Activated CD4-positive, CD25-positive, alpha-beta regulatory T cell (primary cell): ENCODE measurements at regions not wholly inside any gene's neighbourhood (a gene's known extent, or its start where the extent isn't known, plus 50 kb on each side); places are given as distances from the start of the nearest gene placed in this dataset.
"Not testable (repeated sequence)": the region's sequence is repeated elsewhere in the genome, so short reads cannot be mapped to it uniquely, and the experiment has no call there.

Experiments
- DNase-seq, 4 experiments: peaks; one replicate each; lab custom pipeline; 2025; lab: John Stamatoyannopoulos, UW

DNA sequence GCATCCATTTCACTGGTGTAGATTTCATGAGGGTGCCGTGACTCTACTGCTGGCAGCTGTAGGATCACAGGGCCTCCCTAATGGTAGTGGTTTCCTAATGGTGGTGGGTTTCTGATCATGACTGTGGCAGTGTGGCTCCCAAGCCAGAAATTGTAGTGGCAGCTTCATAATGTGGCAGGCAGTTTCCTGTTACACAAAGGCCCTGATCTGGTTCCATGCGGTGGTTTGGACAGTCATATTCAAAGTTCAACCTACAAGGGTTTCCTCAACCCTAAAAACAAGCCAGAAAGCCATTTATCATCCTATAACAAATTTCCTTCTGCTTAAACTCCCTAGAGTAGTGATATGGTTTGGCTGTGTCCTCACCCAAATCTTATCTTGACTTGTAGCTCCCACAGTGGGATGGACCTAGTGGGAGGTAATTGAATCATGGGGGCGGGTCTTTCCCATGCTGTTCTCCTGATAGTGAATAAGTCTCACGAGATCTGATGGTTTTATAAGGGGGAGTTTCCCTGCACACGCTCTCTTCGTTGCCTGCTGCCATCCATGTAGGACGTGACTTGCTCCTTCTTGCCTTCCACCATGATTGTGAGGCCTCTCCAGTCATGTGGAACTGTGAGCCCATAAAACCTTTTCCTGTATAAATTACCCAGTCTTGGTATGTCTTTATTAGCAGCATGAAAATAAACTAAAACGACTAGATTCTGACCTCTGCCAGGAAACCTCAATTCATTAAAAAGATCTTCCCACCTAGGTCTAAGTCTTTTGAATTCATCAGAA is 257.1 kb downstream of the EFCAB11 start:
- no peak for DNase-seq

DNA sequence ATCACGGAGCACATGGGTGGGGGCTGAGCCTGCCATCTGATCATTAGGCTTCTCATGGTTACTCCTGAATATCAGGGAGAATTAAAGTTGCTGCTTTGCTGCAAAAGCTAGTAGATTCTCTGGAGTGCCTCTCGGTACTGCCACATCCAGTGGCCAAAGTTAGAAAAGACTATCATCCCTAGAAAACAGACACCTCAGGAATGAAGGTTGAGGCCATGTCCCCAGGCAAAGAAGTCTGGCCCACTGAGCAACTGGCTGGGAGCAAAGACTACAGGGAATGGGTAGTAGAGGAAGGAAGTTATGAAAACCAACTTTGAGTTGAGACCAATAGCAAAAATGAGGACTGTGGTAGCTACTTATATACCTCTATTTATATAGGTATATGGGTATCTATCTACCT is 258.7 kb downstream of the EFCAB11 start:
- no peak for DNase-seq

DNA sequence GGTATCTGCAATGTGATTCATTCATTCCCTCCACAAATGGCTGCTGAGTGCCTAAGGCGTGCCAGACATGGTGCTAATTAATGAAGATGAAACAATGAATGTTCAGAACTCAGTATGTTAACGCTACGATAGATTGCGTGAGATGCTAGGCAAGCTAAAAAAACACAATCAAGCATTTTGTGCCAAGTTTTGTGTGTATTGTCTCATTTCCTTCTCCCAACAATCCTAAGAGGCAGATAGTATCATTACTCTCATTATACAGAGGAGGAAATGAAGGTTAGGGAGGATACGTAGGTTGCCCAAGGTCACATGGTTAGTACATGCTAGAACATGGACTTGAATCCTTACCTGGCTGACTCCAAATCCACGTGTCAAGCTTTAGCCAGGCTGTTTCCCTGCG is 264.4 kb downstream of the EFCAB11 start:
- DNase-seq, result no peak

DNA sequence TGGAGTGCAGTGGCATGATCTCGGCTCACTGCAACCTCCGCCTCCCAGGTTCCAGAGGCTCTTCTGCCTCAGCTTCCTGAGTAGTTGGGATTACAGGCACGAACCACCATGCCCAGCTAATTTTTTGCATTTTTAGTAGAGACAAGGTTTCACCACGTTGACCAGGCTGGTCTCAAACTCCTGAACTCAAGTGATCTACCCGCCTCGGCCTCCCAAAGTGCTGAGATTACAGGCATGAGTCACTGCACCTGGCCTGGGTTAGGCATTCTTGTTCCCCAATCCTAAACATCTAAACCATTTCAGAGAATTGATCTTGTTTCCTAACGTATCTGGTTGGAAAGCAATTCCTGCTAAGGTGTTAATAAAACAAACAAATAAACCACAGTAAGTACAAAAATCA is 264.8 kb downstream of the EFCAB11 start:
- not testable (repeated sequence) for DNase-seq

DNA sequence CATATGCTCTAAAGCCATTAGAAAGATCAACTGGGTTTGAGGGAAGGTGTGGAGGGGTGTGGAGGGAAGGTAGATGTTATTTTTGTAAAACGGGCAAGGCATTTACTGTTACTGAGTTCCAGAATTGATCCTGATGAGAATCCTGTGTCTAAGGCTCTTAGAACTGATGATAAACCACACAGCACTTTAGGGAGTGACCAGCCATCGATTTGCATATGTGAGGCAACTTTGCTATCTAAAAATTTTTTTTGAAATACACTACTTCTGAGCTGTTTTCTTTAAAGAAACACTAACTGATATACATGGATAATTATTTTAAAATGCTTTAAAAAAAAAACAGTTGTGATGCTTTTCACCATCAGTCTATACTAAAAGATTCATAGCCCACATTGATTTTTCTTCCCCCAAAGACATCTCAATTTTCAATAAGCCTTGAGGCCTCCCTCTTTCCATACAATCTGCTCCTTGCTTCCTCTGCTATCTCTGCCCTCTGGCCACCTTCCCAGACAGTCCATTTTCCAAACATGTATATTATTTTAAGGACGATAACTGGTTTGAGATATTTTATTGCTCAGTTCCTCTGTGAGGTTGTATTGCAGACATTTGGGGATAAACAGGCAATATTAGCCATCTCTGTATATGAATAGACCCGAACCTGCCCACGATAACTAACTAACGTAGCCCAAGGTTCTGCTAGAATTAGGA is 265.9 kb downstream of the EFCAB11 start:
- no peak for DNase-seq

DNA sequence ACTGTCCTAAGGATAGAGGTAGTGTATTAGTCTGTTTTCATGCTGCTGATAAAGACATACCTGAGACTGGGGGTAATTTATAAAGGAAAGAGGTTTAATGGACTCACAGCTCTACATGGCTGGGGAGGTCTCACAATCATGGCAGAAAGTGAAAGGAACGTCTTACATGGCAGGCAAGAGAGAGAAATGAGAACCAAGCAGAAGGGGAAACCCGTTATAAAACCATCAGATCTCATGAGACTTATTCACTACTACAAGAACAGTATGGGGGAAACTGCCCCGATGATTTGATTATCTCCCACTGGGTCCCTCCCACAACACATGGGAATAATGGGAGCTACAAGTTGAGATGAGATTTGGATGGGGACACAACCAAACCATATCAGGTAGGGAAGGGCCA is 267.4 kb downstream of the EFCAB11 start:
- not testable (repeated sequence) for DNase-seq

DNA sequence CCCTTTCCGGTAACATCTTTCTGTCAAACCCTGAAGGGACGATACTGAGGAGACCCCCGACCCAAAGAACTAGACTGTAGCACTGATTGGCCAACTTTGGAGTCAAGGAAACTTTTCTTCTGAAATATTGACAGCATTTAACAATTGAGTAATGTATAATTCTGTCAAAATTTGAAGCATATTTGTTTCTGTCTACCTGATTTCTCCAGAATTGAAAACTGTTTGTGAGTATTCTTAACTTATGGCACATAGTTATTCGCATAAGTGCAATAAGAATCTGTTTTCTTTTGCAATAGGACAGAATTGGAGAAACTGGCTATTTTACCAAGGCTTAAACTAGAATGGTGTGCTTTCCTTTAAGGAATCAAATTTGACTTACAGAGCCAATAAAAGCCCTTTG is 267.1 kb upstream of the FOXN3 start:
- DNase-seq, result no peak

DNA sequence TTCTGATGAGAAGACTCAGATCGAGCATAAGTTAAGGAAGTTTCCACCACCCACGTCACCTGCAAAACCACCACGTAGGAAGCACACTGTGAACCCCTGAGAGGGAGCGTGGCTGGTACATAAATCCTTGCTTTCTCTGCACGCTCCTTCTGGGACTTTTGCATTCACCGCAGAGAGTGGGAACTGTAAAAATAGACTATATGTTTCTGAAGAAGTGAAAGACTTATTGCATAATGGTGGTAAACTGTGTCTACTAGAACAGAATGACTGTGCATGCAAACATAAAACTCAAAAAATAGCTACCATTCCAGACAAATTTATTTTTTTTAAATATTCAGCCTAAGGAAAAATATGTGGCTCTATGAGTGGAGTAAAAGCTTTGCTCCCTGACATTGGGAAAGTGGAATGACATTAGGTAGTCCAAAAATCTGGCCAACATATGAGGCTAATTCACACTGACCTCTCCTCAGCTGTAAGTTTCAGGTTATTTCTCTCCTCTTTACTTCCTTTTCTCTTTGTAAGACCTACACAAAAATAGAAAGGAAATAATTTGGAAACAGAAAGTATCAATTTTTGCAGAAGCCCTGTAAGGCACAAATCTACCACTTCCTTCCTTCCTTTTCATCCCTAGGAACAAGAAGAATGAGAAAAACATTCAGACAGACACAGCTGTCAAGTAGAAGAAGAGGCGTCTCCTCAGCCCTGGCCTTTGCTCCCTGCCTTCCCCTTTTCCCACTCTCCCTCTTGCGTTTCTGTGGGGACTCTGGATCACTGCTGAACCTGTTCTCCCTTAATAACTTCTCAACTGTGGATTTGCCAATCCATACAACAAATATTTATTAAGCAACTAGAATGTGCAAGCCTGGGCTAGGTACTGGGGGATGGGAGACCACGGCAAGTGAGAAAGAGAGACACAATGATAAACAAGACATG is 264.3 kb upstream of the FOXN3 start:
- DNase-seq, result peak in 1 of 4 experiments; percentile 5

DNA sequence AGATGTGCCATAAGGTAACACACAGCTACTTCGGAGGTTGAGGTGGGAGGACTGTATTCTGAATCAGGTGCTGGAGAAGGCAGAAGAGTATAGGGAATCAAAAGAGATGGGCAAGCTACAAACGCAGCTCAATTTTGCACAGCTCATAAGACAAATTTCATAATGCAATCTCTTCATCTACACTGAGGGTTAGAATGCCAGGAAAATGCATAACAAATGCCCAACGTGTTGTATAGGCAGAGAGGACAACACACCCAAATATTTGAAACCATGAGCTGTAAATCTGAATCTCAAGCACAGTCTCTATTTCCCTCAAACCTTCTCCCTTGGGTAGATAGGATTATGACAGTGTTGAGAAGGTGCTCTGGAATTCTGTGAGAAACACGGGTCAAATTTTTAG is 263.1 kb upstream of the FOXN3 start:
- no peak for DNase-seq

DNA sequence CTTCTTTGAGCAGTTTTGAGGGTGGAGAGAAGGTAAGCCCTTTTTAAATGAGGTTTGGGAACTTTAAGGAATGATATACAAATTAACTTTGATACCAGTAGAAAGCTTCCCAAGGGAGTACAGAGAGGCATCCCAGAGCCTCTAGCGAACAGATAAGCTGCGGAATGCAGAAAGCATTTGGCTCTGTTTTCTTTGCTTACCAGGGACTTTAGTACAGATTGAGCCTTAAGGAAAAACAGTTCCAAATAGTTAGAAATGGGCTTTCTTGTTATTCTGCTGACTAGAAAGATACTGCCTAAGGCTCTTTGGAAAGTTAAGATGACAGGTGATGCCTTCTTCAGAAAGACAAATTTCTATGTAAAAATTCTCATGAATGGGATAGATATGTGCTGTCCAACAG is 261.7 kb upstream of the FOXN3 start:
- DNase-seq, result no peak

DNA sequence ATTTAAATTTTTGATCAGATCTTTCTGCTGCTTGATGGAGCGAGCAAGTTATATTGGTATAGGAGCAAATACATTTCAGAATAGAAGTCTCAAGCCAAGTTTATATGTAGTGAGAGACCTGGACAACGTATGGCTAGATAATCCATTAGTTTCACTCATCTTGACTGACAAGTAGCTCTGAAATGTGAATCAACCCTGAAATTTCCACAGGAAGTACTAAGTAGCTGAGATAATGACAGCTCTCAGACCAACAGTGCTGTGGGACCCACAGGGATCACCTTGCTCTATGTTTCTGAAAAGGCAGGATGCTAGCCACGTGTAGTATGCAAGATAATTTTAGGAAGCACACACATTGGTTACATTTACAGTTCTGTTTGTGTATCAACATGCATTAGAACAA is 258.6 kb upstream of the FOXN3 start:
- no peak for DNase-seq

DNA sequence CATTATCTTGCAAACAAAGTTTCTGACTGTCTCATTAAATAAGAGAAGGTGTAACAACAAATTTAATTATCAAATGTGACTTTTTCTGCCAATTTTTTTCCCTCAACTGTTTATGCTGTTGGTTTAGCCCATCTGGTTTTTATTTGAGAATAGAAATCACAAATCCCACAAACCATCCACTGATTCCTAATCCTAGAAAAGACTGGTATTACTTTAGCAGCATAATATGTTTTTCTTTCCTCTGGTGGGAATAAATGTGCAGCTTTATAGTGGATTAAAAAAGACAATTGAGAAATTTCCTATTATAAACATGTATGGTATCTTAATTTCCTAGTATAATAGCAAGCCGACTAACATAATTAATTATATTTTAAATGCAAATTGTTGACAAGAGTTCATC is 257.9 kb upstream of the FOXN3 start:
- no peak for DNase-seq

DNA sequence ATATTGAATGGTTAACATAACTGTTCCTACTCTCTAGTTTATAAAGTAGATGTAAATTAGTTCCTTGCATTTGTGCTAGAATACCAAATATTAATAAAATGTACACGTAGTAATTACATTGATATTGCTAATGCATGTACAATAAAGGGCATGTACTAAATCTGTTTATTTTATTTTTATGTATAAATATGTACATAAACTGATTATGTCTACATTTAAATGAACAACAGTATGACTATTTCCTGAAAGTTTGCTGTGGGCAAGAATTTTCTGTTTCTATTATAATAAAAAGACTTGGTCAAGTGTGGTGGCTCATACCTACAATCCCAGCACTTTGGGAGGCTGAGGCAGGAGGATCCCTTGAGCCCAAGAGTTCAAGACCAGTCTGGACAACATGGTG is 257.2 kb upstream of the FOXN3 start:
- no peak for DNase-seq

DNA sequence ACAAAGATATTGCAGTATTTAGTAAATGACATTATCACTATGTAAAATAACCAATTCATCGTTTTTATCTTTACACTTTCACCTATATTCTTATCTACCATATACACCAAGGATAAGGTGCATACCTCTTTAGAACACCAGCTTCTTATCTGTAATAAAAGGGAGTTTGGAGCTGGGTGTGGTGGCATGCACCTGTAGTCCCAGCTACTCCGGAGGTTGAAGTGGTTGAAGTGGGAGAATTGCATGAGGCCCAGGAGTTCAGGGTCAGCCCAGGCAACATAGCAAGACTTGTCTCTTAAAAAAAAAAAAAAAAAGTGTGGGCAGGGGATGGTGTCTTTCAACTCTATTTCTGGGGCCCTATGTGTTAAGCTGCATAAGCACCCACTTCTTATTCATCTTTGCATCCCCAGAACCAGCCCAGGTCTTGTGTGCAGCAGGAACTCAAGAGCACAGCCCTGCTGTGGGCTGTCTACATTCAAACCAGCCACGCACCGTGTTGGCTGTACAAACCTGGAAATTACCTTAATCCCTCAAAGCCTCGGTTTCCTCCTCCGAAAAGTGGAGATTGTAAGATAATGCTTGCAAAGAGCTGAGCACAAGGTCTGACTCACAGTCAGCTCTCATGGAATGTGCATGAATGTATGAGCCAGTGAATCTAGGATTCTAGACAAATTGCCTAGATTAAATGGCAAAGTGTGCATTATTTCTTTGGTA is 256.6 kb upstream of the FOXN3 start:
- DNase-seq, result no peak

DNA sequence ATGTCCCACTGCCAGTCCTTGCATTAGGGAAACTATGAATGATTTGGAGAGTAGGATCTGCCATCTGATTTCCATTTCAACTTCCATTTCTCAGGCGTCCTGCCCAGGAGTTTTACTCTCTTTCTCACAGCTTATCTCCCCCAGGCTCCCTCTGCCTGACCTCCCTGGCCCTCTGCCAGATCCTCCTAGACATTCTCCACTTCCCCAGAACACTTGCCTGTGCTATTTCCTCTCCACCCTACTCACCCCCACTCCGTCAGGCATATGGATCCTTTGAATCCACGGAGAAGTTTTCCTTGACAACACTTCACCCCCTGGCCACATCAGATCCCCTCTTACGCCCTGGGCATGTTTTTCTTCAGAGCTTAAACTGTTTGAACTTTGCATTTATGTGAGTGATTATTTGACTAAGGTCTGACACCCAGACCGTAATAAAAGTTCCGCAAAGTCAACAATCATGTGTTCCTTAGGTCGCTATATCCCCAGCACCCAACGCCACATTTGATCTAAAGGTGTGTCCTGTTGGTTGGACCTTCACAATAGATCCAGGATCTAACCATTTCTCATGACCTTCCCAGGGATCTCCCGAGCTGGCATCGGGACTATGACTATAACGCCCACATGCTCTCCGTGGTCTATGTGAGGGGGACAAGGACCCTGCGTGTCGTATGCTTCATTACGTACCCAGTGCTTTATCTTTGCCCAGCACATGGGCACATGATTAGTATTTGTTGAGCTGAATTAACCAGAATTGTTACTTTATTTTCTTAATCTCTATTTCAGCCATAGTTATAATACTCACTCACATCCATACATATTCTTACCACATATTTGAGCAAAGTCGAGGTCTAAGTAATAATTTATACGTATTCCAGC is 255.8 kb upstream of the FOXN3 start:
- no peak for DNase-seq

DNA sequence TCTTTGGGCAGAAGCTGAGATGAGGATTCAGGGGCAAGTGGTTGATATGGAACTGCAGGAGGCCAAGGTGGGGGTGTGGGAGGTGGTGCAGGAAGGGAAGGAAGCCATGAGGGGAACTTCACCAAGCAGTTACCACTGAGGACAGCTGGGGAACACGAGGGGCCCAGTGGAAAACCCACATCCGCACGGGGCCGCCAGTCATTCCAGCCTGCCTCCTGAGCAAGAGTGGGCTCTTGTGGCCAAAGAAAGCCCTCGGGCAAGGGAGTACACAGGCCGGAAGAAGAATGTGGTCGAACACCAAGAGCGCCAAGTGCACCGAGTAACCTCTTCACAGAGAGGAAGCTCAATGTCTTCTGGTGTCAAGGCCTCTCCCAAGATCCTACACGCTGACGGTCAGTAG is 252.2 kb upstream of the FOXN3 start:
- DNase-seq, result no peak

DNA sequence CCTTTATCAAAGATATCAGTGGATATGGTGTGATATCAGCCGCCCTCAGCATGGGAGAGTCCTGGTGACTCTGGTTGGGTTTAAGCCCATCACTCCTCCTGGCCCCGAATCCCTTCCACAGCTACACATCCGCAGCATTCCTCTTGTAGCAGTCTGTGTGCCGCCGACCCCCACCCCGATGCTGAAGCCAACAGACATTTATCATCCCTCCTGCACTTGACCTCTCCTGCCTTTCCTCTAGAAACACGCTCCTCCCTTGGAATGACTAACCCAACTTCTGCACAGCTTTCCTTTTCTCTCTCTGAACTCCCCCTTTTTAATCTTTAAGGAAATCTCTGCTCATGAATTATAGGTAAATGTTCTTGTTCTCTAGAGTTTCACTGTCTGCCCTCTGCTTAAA is 250.9 kb upstream of the FOXN3 start:
- DNase-seq, result no peak

DNA sequence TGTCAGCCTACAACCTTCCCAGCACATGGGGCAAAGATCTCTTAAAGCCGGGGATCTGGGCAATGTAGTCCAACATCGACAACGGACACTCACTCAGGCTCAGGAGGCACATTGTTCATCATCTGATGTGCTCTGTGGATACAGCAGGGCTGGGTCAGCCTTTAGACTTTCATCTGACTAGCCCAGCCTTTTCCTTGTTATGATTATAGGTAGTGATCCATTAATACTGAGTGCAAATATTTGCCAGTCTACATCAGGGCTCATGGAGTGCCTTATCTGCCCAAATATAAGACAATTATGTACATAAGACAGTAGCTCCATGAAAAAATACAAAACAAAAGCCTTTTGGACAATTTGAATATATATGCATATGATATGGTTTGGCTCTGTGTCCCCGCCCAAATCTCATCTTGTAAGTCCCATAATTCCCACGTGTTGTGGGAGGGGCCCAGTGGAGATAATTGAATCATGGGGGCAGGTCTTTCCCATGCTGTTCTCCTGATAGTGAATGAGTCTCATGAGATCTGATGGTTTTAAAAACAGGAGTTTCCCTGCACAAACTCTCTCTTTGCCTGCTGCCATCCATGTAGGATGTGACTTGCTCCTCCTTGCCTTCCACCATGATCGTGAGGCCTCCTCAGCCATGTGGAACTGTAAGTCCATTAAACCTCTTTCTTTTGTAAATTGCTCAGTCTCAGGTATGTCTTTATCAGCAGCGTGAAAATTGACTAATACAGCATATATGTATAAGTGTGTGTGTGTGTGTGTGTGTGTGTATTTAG is 248.5 kb upstream of the FOXN3 start:
- not testable (repeated sequence) for DNase-seq

DNA sequence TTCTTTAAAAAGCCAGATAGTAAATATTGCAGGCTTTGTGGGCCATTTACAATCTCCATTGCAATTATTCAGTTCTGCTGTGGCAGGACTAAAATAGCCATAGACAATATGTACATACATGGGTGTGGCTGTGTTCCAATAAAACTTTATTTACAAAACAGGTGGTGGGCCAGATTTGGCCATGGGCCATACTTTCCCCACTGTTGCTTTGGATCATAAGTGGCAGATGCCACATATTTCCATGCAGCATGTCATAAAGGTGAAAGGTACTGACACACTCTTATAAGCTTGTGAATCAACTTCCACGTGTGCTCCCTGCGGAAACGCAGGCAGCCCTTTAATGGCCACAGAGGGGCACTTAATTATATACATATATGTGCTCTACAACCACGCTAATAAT is 244.4 kb upstream of the FOXN3 start:
- no peak for DNase-seq

DNA sequence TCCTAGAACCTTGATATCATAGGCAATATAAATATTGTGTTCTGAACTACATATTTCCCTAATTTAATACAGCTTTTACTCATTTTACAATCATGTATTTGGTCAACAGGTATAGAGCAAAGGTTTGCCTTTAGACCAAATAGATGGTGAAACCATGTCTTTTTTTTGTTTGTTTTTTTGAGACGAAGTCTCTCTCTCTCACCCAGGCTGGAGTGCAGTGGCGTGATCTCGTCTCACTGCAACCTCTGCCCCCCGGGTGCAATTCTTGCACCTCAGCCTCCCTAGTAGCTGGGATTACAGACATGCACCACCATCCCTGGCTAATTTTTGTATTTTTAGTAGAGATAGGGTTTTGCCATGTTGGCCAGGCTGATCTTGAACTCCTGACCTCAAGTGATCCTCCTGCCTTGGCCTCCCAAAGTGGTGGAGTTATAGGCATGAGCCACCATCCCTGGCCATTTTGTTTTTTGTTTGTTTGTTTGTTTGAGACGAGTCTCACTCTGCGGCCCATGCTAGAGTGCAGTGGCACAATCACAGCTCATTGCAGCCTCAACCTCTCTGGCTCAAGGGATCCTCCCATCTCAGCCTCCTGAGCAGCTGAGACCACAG is 243.7 kb upstream of the FOXN3 start:
- DNase-seq, result not testable (repeated sequence)
